ENCODE measurements at regions not wholly inside any gene's neighbourhood (a gene's known extent, or its start where the extent isn't known, plus 50 kb on each side); places are given as distances from the start of the nearest gene placed in this dataset.

DNA sequence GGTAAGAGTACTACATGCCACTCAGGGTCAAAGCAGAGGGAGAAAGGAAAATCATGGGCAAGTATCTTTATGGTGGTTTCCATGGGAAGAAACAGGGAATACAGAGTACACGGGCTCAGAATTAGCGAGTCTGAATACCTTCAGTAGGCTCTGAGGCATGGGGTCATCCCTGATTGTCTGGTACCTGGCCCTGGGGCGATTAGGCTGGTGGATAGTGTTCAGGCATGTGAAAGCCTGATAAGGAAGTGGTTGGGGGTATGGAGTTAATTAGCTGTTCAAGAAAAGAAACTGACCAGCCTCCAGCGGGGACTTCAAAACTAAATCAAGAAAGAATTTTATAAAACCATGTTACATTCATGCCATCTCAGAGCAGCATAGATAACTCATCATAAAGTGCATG lies 518.8 kb downstream of the RAB28 start:
- TF ChIP-seq, protein P1, sequence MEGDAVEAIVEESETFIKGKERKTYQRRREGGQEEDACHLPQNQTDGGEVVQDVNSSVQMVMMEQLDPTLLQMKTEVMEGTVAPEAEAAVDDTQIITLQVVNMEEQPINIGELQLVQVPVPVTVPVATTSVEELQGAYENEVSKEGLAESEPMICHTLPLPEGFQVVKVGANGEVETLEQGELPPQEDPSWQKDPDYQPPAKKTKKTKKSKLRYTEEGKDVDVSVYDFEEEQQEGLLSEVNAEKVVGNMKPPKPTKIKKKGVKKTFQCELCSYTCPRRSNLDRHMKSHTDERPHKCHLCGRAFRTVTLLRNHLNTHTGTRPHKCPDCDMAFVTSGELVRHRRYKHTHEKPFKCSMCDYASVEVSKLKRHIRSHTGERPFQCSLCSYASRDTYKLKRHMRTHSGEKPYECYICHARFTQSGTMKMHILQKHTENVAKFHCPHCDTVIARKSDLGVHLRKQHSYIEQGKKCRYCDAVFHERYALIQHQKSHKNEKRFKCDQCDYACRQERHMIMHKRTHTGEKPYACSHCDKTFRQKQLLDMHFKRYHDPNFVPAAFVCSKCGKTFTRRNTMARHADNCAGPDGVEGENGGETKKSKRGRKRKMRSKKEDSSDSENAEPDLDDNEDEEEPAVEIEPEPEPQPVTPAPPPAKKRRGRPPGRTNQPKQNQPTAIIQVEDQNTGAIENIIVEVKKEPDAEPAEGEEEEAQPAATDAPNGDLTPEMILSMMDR (IDR thresholded peaks at IDR 0.05): no peak
- no peak for TF ChIP-seq POLR2A (IDR thresholded peaks at IDR 0.05)
